HUES6 (cell line): ENCODE measurements at regions not wholly inside any gene's neighbourhood (a gene's known extent, or its start where the extent isn't known, plus 50 kb on each side); places are given as distances from the start of the nearest gene placed in this dataset.

Experiments used
- H3K27ac ChIP-seq: 2 replicates; pipeline ENCODE4 v1.7.0; 2013; ENCODE audit warnings: low read depth, mild to moderate bottlenecking, low read length, inconsistent platforms
- H3K27me3 ChIP-seq: 2 replicates; pipeline ENCODE4 v1.6.1; 2013; ENCODE audit warnings: low read length; ENCODE audit not compliant: control insufficient read depth, insufficient read depth
- H3K36me3 ChIP-seq: 2 replicates; pipeline ENCODE4 v1.6.1; 2013; ENCODE audit warnings: low read length; ENCODE audit not compliant: control insufficient read depth, insufficient read depth
- H3K4me1 ChIP-seq: 2 replicates; pipeline ENCODE4 v1.6.1; 2013; ENCODE audit warnings: low read length; ENCODE audit not compliant: control insufficient read depth, insufficient read depth
- H3K4me3 ChIP-seq: 2 replicates; pipeline ENCODE4 v1.5.1; 2013; ENCODE audit warnings: low read depth, low read length
- H3K9ac ChIP-seq: one replicate; pipeline ENCODE4 v1.6.1; 2013; ENCODE audit warnings: mild to moderate bottlenecking, low read length
- H3K9me3 ChIP-seq: 2 replicates; pipeline ENCODE4 v1.6.1; 2013; ENCODE audit warnings: low read depth, low read length; ENCODE audit not compliant: control insufficient read depth, insufficient read depth

DNA sequence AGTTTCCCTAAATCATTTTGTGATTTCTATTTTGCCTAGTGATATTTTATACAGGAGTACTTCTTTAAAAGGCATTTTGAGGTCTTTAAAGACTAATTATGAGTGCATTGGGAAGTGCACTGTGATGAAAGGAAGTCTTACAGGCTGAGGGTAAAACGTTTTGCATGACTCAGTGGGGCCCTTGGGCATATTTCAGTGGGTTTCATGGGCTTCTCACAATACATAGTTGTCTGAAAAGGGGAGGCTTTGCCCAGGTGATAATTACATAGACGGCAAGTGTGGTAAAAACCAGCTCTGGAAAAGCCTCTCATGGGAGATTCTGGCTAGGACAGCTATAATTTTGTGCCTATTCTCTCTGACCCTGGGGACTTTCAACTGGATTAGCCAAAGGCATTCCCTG is 387.2 kb downstream of the ARHGEF28 start:
- H3K4me3 ChIP-seq: no peak overlapping the region
- no peaks in the 10 kb centered on the region for H3K36me3 ChIP-seq
- no peak overlapping the region for H3K27ac ChIP-seq
- no peaks in the 10 kb centered on the region for H3K27me3 ChIP-seq
- no peak overlapping the region for H3K9ac ChIP-seq
- H3K4me1 ChIP-seq: peaks cover 10% of the 10 kb centered on the region
- H3K9me3 ChIP-seq: no peaks in the 10 kb centered on the region

DNA sequence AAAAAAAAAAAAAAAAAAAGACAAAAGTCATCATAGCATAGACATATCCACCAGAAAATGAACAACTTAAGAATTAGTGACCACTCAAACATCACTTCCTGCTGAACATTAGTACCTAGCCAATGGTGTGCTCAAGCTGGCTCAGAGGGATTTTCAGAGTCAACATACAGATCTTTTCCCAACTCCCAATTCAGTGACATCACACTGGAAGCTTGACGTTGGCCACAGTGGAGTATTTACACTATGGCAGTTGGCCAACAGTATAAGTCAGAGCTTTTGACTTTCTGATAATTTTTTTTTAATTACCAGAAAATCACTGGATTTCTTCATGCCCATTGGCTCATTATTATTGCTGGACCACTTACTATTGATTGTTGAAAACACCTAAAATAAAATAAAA is 383.5 kb downstream of the ARHGEF28 start:
- Histone ChIP-seq H3K27me3 (no peaks in the 10 kb centered on the region), H3K27ac (no peak overlapping the region), H3K9ac (no peak overlapping the region), H3K9me3 (no peaks in the 10 kb centered on the region), H3K4me1 (no peaks in the 10 kb centered on the region), H3K36me3 (no peaks in the 10 kb centered on the region), H3K4me3 (no peak overlapping the region)

DNA sequence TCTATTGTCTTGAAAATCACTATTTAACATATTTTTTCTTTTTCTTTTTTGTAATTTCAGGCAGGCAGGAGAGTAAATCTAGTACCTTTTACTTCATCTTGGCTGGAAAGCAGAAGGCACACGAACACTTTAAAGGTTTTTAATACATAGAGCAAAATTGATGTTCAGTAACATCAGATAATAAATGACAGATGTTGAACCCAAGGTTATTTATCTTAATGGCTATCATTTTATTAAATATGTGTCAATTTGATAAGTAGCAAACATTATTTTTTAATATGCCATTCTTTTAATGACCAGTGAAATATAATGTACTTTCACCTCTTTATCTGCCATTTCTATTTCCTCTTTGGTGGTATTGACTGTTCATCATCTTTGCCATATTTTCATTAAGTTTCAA is 381.2 kb downstream of the ARHGEF28 start:
- no peak overlapping the region for H3K9ac ChIP-seq
- H3K27me3 ChIP-seq: no peaks in the 10 kb centered on the region
- H3K4me1 ChIP-seq: no peaks in the 10 kb centered on the region
- H3K9me3 ChIP-seq: no peaks in the 10 kb centered on the region
- H3K4me3 ChIP-seq: no peak overlapping the region
- no peak overlapping the region for H3K27ac ChIP-seq
- H3K36me3 ChIP-seq: no peaks in the 10 kb centered on the region

DNA sequence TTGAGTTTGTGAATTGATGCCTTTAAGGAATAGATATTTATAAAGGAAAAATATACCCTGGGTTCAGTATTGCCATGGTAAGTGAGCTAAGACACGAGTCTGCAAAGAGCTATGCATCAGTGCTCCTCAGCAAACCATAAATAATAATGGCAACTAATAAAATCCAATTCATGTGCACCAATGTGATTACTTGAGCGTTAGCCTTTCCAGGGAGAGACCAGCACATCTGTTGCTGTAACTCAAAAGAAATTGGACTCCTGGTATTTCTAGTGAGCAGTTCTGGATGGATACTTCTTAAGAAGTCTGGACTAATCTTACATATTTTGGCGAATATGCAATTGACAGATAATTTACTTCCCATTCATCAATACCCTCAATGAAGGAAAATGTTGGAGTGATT is 373.3 kb downstream of the ARHGEF28 start:
- Histone ChIP-seq H3K27ac (no peak overlapping the region), H3K9ac (no peak overlapping the region), H3K4me1 (0 out of 2 replicates have a peak, but pooled peaks cover 3% of the 10 kb centered on the region), H3K36me3 (no peaks in the 10 kb centered on the region), H3K9me3 (no peaks in the 10 kb centered on the region; the same call in 1 of the 2 replicates), H3K27me3 (no peaks in the 10 kb centered on the region), H3K4me3 (no peak overlapping the region)

DNA sequence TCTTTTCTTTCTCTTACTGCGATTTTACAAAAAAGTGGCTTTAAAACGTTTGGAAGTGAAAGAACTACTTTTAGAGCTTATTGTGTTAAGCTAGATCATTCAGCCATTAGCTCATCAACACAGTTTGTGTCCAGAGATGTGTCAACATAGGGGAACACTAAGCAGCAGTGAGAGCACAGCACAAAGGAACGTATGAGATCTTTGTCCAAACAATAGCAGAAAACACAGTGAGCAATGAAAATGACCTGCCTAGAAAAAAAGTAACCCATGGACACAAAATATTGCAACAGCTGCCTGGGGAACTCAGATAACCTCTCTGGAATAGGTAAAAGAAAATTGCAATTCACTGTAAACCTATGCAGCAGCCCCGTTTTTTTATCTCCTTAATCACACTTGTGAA is 372.5 kb downstream of the ARHGEF28 start:
- Histone ChIP-seq H3K27ac (no peak overlapping the region), H3K27me3 (no peaks in the 10 kb centered on the region), H3K4me3 (no peak overlapping the region), H3K9ac (no peak overlapping the region), H3K4me1 (0 out of 2 replicates have a peak, but pooled peaks cover 3% of the 10 kb centered on the region), H3K9me3 (no peaks in the 10 kb centered on the region; the same call in 1 of the 2 replicates), H3K36me3 (no peaks in the 10 kb centered on the region)

DNA sequence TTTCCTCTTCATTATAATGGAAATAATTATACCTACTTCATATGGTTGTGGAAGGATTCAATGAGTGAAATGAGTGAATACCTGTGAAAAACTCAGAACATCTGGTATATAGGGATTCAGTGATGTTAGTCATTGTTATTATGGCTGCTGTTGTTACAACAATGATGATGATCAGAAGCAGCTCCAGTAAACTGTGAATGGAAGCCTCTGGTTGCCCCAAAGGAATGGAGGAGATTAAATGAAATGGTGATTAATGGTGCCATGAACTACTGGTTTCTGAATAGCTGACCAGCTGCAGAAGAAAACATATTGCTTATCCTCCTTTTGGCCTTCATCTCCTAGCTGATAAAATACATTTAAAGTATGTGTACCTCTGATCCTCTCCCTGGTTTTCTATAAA is 372.0 kb downstream of the ARHGEF28 start:
- Histone ChIP-seq H3K27ac (no peak overlapping the region), H3K4me3 (no peak overlapping the region), H3K36me3 (no peaks in the 10 kb centered on the region), H3K9ac (no peak overlapping the region), H3K4me1 (0 out of 2 replicates have a peak, but pooled peaks cover 3% of the 10 kb centered on the region), H3K9me3 (no peaks in the 10 kb centered on the region; the same call in 1 of the 2 replicates), H3K27me3 (no peaks in the 10 kb centered on the region)

DNA sequence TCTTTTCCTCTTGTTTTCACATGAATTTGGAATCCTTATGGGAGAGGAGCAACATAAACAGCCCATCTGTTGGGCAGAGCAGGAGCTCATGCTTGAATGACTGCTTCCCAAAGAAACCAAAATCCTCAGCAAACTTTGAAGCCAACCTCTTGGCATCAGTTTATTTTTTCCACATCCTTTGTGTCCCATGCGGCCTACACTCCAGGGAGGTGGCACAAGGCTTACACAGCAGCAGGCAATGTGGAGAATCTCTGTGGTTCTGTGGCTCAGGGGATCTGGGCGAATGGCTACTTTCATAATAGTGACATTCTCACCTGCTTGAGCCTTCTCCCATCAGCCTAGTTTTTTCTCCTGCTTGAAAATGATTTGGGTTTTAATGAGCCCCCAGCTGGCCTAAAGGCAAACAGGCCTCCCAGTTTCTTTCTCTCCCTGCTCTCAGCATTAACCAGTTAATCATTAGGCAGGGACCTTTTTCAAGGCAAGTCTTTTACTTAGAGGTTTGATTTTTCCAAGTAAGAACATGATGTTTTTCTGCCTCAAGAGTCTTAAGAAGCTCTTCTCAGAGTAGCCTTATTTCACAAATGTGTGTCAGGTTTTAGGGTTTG is 370.3 kb downstream of the ARHGEF28 start:
- H3K36me3 ChIP-seq: no peaks in the 10 kb centered on the region
- H3K4me3 ChIP-seq: no peak overlapping the region
- H3K9ac ChIP-seq: no peak overlapping the region
- no peaks in the 10 kb centered on the region for H3K27me3 ChIP-seq
- H3K9me3 ChIP-seq: no peaks in the 10 kb centered on the region; the same call in 1 of the 2 replicates
- 0 out of 2 replicates have a peak, but pooled peaks cover 3% of the 10 kb centered on the region for H3K4me1 ChIP-seq
- no peak overlapping the region for H3K27ac ChIP-seq

DNA sequence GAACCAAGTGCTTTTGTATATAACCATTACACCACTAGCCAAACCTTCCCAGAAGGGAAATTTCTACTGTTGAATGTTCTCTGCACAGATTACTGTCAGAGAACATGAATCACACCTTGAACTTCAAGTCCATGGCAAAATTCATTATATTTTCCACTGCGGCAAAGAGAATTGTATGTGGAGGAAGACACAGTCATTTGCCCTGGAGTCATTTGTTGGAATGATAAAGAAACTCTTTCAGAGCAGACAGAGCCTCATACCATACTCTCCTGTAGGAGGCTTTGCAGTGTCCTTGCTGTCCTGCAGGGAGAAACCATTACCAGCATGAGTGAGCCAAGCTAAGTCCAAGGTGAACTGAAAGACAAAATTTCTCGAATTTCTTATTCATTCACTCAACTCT is 369.0 kb downstream of the ARHGEF28 start:
- Histone ChIP-seq H3K27ac (no peak overlapping the region), H3K4me3 (no peak overlapping the region), H3K36me3 (no peaks in the 10 kb centered on the region), H3K9me3 (no peaks in the 10 kb centered on the region; the same call in 1 of the 2 replicates), H3K27me3 (no peaks in the 10 kb centered on the region), H3K4me1 (0 out of 2 replicates have a peak, but pooled peaks cover 3% of the 10 kb centered on the region), H3K9ac (no peak overlapping the region)
